Activated T-cell treated with anti-CD3 and anti-CD28 coated beads for 4 hours (primary cell): ENCODE measurements at regions not wholly inside any gene's neighbourhood (a gene's known extent, or its start where the extent isn't known, plus 50 kb on each side); places are given as distances from the start of the nearest gene placed in this dataset.
A peak's percentile ranks its signal among the peaks of the same experiment; 100 is the strongest.

Source experiments
- DNase-seq: peaks from one replicate; pipeline ENCODE4 v3.0.0-alpha.2; 2020

- no peak for DNase-seq
Measured at GRCh38 chr6:142561511-142562265, 259.9 kb downstream of the ADGRG6 start.

- no peak for DNase-seq
Measured at GRCh38 chr6:142562865-142563264, 261.1 kb downstream of the ADGRG6 start.

GRCh38 chr6:142566628-142567396 lies 265.0 kb downstream of the ADGRG6 start:
- DNase-seq = peak; percentile 62

- DNase-seq = no peak
Measured at GRCh38 chr6:142567461-142567860, 265.7 kb downstream of the ADGRG6 start.

GRCh38 chr6:142568857-142569597 lies 267.2 kb downstream of the ADGRG6 start:
- DNase-seq = no peak

- DNase-seq = no peak
Measured at GRCh38 chr6:142569676-142570075, 267.9 kb downstream of the ADGRG6 start.

- no peak for DNase-seq
Measured at GRCh38 chr6:142570221-142570671, 268.4 kb downstream of the ADGRG6 start.

- DNase-seq = no peak
Measured at GRCh38 chr6:142592876-142593275, 291.1 kb downstream of the ADGRG6 start.

GRCh38 chr6:142597836-142598235 lies 296.0 kb downstream of the ADGRG6 start:
- DNase-seq = no peak

- DNase-seq = no peak
Measured at GRCh38 chr6:142601427-142601826, 299.6 kb downstream of the ADGRG6 start.

- DNase-seq = no peak
Measured at GRCh38 chr6:142602972-142603371, 301.2 kb downstream of the ADGRG6 start.

- DNase-seq = no peak
Measured at GRCh38 chr6:142605922-142606485, 304.2 kb downstream of the ADGRG6 start.

GRCh38 chr6:142612956-142613355 lies 311.1 kb downstream of the ADGRG6 start:
- DNase-seq = no peak

GRCh38 chr6:142613981-142614380 lies 312.2 kb downstream of the ADGRG6 start:
- DNase-seq = no peak

- DNase-seq = no peak
Measured at GRCh38 chr6:142617158-142617557, 315.4 kb downstream of the ADGRG6 start.

- DNase-seq = no peak
Measured at GRCh38 chr6:142621822-142622221, 320.0 kb downstream of the ADGRG6 start.

- DNase-seq = no peak
Measured at GRCh38 chr6:142624978-142625715, 319.8 kb downstream of the HIVEP2 start.

- DNase-seq = no peak
Measured at GRCh38 chr6:142627474-142627873, 317.5 kb downstream of the HIVEP2 start.

- DNase-seq = no peak
Measured at GRCh38 chr6:142631517-142632385, 313.2 kb downstream of the HIVEP2 start.

GRCh38 chr6:142633317-142633716 lies 311.7 kb downstream of the HIVEP2 start:
- no peak for DNase-seq

- DNase-seq = no peak
Measured at GRCh38 chr6:142635130-142635529, 309.8 kb downstream of the HIVEP2 start.
